ENCODE measurements at regions not wholly inside any gene's neighbourhood (a gene's known extent, or its start where the extent isn't known, plus 50 kb on each side); places are given as distances from the start of the nearest gene placed in this dataset.
"Not testable (repeated sequence)": the region's sequence is repeated elsewhere in the genome, so short reads cannot be mapped to it uniquely, and the experiment has no call there.

- Histone ChIP-seq H3K4me1 (no peaks in the 10 kb centered on the region), H3K9me3 (no peaks in the 10 kb centered on the region)
- TF ChIP-seq CTCF (IDR thresholded peaks at IDR 0.05) (no peak), POLR2A (IDR thresholded peaks at IDR 0.05) (no peak), POLR2AphosphoS5 (IDR thresholded peaks at IDR 0.05) (no peak), EP300 (IDR thresholded peaks at IDR 0.05) (no peak)
Measured at GRCh38 chr10:109062371-109062770, 860.9 kb downstream of the XPNPEP1 start.

GRCh38 chr10:109055243-109055642 lies 868.1 kb downstream of the XPNPEP1 start:
- no peak overlapping the region for H3K4me3 ChIP-seq
- no peaks in the 10 kb centered on the region for H3K36me3 ChIP-seq
- no peaks in the 10 kb centered on the region for H3K27me3 ChIP-seq
- H3K9me3 ChIP-seq = no peaks in the 10 kb centered on the region
- no peak for DNase-seq
- WGBS, 2 donors = 72 to 78% methylated on average over 2 of the region's 2 CpGs
- no peaks in the 10 kb centered on the region for H3K4me1 ChIP-seq
- TF ChIP-seq EP300 (IDR thresholded peaks at IDR 0.05) = no peak
- no peak for TF ChIP-seq CTCF (IDR thresholded peaks at IDR 0.05)
- TF ChIP-seq POLR2AphosphoS5 (IDR thresholded peaks at IDR 0.05) = no peak
- TF ChIP-seq POLR2A (IDR thresholded peaks at IDR 0.05) = no peak
- no peak overlapping the region for H3K27ac ChIP-seq
- intact Hi-C loops (cut with DNase I) = no loop called here

More at GRCh38 chr10:109062371-109062770, 860.9 kb downstream of the XPNPEP1 start:
- DNase-seq = no peak
- Histone ChIP-seq H3K27ac (no peak overlapping the region), H3K4me3 (no peak overlapping the region), H3K27me3 (no peaks in the 10 kb centered on the region), H3K36me3 (no peaks in the 10 kb centered on the region)
- intact Hi-C loops (cut with DNase I) = no loop called here

GRCh38 chr10:109047856-109048255 lies 875.5 kb downstream of the XPNPEP1 start:
- WGBS, 2 donors = 93 to 94% methylated on average over 12 of the region's 12 CpGs
- Histone ChIP-seq H3K27me3 (no peaks in the 10 kb centered on the region), H3K27ac (no peak overlapping the region), H3K4me1 (no peaks in the 10 kb centered on the region), H3K4me3 (no peak overlapping the region), H3K9me3 (no peaks in the 10 kb centered on the region), H3K36me3 (no peaks in the 10 kb centered on the region)
- intact Hi-C loops (cut with DNase I) = no loop called here
- no peak for TF ChIP-seq POLR2A (IDR thresholded peaks at IDR 0.05)
- TF ChIP-seq CTCF (IDR thresholded peaks at IDR 0.05) = no peak
- no peak for TF ChIP-seq POLR2AphosphoS5 (IDR thresholded peaks at IDR 0.05)
- TF ChIP-seq EP300 (IDR thresholded peaks at IDR 0.05) = no peak
- DNase-seq = no peak

- intact Hi-C loops (cut with DNase I); H3K4me1 ChIP-seq; H3K36me3 ChIP-seq; DNase-seq; H3K27me3 ChIP-seq; H3K4me3 ChIP-seq; H3K9me3 ChIP-seq; H3K27ac ChIP-seq: not testable (repeated sequence)
- WGBS, 2 donors = 66 to 83% methylated on average over 2 of the region's 2 CpGs
Measured at GRCh38 chr10:109046427-109046826, 876.9 kb downstream of the XPNPEP1 start.

GRCh38 chr10:109040622-109041021 lies 882.7 kb downstream of the XPNPEP1 start:
- 91 to 93% methylated on average over 17 of the region's 17 CpGs for WGBS, 2 donors
- no peak for DNase-seq
- H3K9me3 ChIP-seq = no peaks in the 10 kb centered on the region
- no peaks in the 10 kb centered on the region for H3K36me3 ChIP-seq
- no peak overlapping the region for H3K27ac ChIP-seq
- H3K4me3 ChIP-seq = no peak overlapping the region
- TF ChIP-seq EP300 (IDR thresholded peaks at IDR 0.05) = no peak
- no peaks in the 10 kb centered on the region for H3K27me3 ChIP-seq
- intact Hi-C loops (cut with DNase I) = no loop called here
- H3K4me1 ChIP-seq = no peaks in the 10 kb centered on the region

GRCh38 chr10:109037978-109038377 lies 885.3 kb downstream of the XPNPEP1 start:
- WGBS, 2 donors = 87% methylated on average over 4 of the region's 4 CpGs
- no peak overlapping the region for H3K4me3 ChIP-seq

More at GRCh38 chr10:109037978-109038377, 885.3 kb downstream of the XPNPEP1 start:
- H3K9me3 ChIP-seq = no peaks in the 10 kb centered on the region
- no peak overlapping the region for H3K27ac ChIP-seq
- TF ChIP-seq POLR2AphosphoS5 (IDR thresholded peaks at IDR 0.05) (no peak), POLR2A (IDR thresholded peaks at IDR 0.05) (no peak), CTCF (IDR thresholded peaks at IDR 0.05) (no peak), EP300 (IDR thresholded peaks at IDR 0.05) (no peak)
- H3K4me1 ChIP-seq = no peaks in the 10 kb centered on the region
- intact Hi-C loops (cut with DNase I) = no loop called here
- DNase-seq = no peak
- H3K36me3 ChIP-seq = no peaks in the 10 kb centered on the region
- no peaks in the 10 kb centered on the region for H3K27me3 ChIP-seq
